CD14-positive monocyte (primary cell): ENCODE measurements at regions not wholly inside any gene's neighbourhood (a gene's known extent, or its start where the extent isn't known, plus 50 kb on each side); places are given as distances from the start of the nearest gene placed in this dataset.

Source experiments
- DNase-seq, 3 donors: peaks; one replicate each; pipeline ENCODE4 v3.0.0-alpha.2; 2011 to 2022
- H2AFZ ChIP-seq: 2 replicates; pipeline ENCODE4 v1.6.0; 2012; ENCODE audit warnings: mild to moderate bottlenecking, low read depth, low read length, inconsistent platforms; ENCODE audit not compliant: insufficient read depth, poor library complexity, severe bottlenecking
- H3K27ac ChIP-seq, 2 donors: 1 replicate in 1 of 2; 2 replicates in 1 of 2; pipeline ENCODE4 v1.5.1; 2012 to 2013; ENCODE audit warnings: low read length in 2 of 2, control low read depth in 1 of 2, inconsistent platforms in 1 of 2, low read depth in 1 of 2, mild to moderate bottlenecking in 1 of 2
- H3K27me3 ChIP-seq, 2 donors: one replicate each; pipeline versions ENCODE4 v1.6.0 to v1.6.1; 2011 to 2013; ENCODE audit warnings: low read length in 2 of 2; ENCODE audit not compliant: control insufficient read depth in 2 of 2, insufficient read depth in 2 of 2
- H3K36me3 ChIP-seq, 2 donors: replicated peaks in 1 of 2; 1 replicate in 1 of 2; 2 replicates in 1 of 2; pipeline versions ENCODE4 v1.5.1 to v1.6.1; 2012 to 2013; ENCODE audit warnings: low read length in 2 of 2, control low read depth in 1 of 2, inconsistent platforms in 1 of 2, mild to moderate bottlenecking in 1 of 2; ENCODE audit not compliant: insufficient read depth in 2 of 2, control insufficient read depth in 1 of 2
- H3K4me1 ChIP-seq, 2 donors: 1 replicate in 1 of 2; 2 replicates in 1 of 2; pipeline versions ENCODE4 v1.5.1 to v1.6.1; 2012 to 2013; ENCODE audit warnings: low read length in 2 of 2, control low read depth in 1 of 2, inconsistent platforms in 1 of 2, mild to moderate bottlenecking in 1 of 2, moderate library complexity in 1 of 2; ENCODE audit not compliant: insufficient read depth in 2 of 2, control insufficient read depth in 1 of 2
- H3K4me2 ChIP-seq: replicated peaks from 2 replicates; pipeline ENCODE3; 2012; ENCODE audit warnings: low read length, moderate library complexity, mild to moderate bottlenecking; ENCODE audit not compliant: poor library complexity, severe bottlenecking; ENCODE audit errors: extremely low read depth
- H3K4me3 ChIP-seq, 3 experiments: fragments of 200-600 bp in 1 of 3; sonication (generic) in 1 of 3; replicated peaks in 1 of 3; 1 replicate in 2 of 3; 2 replicates in 1 of 3; pipeline ENCODE4 v1.5.1; 2011 to 2013; ENCODE audit warnings: low read length in 3 of 3, mild to moderate bottlenecking in 3 of 3, control low read depth in 2 of 3, low read depth in 2 of 3, inconsistent platforms in 1 of 3, moderate library complexity in 1 of 3
- H3K79me2 ChIP-seq: 2 replicates; pipeline ENCODE4 v1.6.0; 2012; ENCODE audit warnings: mild to moderate bottlenecking, control low read depth, inconsistent platforms, low read length, moderate library complexity; ENCODE audit not compliant: insufficient read depth
- H3K9ac ChIP-seq: 2 replicates; pipeline ENCODE4 v1.6.0; 2017; ENCODE audit warnings: low read length, mild to moderate bottlenecking; ENCODE audit not compliant: insufficient read depth, poor library complexity, severe bottlenecking
- H3K9me3 ChIP-seq, 2 donors: replicated peaks in 1 of 2; 1 replicate in 1 of 2; 2 replicates in 1 of 2; pipeline versions ENCODE4 v1.5.1 to v1.6.1; 2012 to 2013; ENCODE audit warnings: low read length in 2 of 2, control low read depth in 1 of 2; ENCODE audit not compliant: control insufficient read depth in 1 of 2, insufficient read depth in 1 of 2
- H4K20me1 ChIP-seq: 2 replicates; pipeline ENCODE4 v1.6.0; 2012; ENCODE audit warnings: mild to moderate bottlenecking, low read length, control low read depth, moderate library complexity; ENCODE audit not compliant: insufficient read depth
- H3K27ac Mint-ChIP-seq, 7 donors: one replicate each; pipeline ENCODE4 v1.8.0; 2020; ENCODE audit warnings: mild to moderate bottlenecking in 7 of 7, mixed read lengths in 7 of 7, moderate library complexity in 6 of 7, inconsistent platforms in 2 of 7
- H3K27me3 Mint-ChIP-seq, 3 donors: one replicate each; pipeline ENCODE4 v1.8.0; 2021 to 2022; ENCODE audit warnings: low read depth in 3 of 3, mild to moderate bottlenecking in 3 of 3, mixed read lengths in 3 of 3, moderate library complexity in 3 of 3, inconsistent platforms in 1 of 3
- H3K36me3 Mint-ChIP-seq, 2 donors: one replicate each; pipeline ENCODE4 v1.8.0; 2020; ENCODE audit warnings: mixed read lengths in 2 of 2, inconsistent platforms in 1 of 2, mild to moderate bottlenecking in 1 of 2
- H3K4me1 Mint-ChIP-seq: one replicate; pipeline ENCODE4 v1.8.0; 2020; ENCODE audit warnings: mild to moderate bottlenecking, mixed read lengths
- H3K4me3 Mint-ChIP-seq, 2 donors: one replicate each; pipeline ENCODE4 v1.8.0; 2020; ENCODE audit warnings: mild to moderate bottlenecking in 2 of 2, mixed read lengths in 2 of 2, moderate library complexity in 1 of 2
- H3K9me3 Mint-ChIP-seq, 7 donors: one replicate each; pipeline ENCODE4 v1.8.0; 2020 to 2022; ENCODE audit warnings: mixed read lengths in 7 of 7, mild to moderate bottlenecking in 6 of 7, moderate library complexity in 6 of 7, inconsistent platforms in 2 of 7
- WGBS: methylation state at CpG from one replicate; pipeline ENCODE4 v1.1.5; 2013; ENCODE audit warnings: missing lambda C conversion rate; ENCODE audit not compliant: insufficient coverage; 5-methylcytosine and 5-hydroxymethylcytosine counted together
- intact Hi-C, 2 donors: fragments of 100-400 bp; cut with micrococcal nuclease; formaldehyde crosslinking; loops; one replicate each; pipeline versions ENCODE4 v1.15.0 to v1.15.1; 2023
- TF ChIP-seq, protein P1 (sequence below): fragments of 200-600 bp; IDR thresholded peaks from one replicate; pipeline ENCODE4 v1.8.0; 2022; ENCODE audit warnings: antibody characterized with exemption, mild to moderate bottlenecking

- WGBS: 100% methylated on average over 1 of the region's 8 CpGs
- H2AFZ ChIP-seq: no peak overlapping the region
- peak overlapping the region; percentile 65 to 93 (median 77) for H3K4me3 ChIP-seq
- H3K9me3 ChIP-seq: no peaks in the 10 kb centered on the region
- H3K36me3 ChIP-seq: no peaks in the 10 kb centered on the region
- peaks cover 24% of the 10 kb centered on the region for H4K20me1 ChIP-seq
- Mint-ChIP-seq H3K36me3 (peaks cover 15 to 21% of the 10 kb centered on the region in 2 donors), H3K27me3 (no peaks in the 10 kb centered on the region), H3K4me1 (peaks cover 74% of the 10 kb centered on the region), H3K27ac (peak overlapping the region in 3 of 7 donors; percentile 37 to 59 (median 48)), H3K9me3 (peaks cover 0 to 4% (median 0%) of the 10 kb centered on the region in 7 donors), H3K4me3 (peak overlapping the region; percentile 87 to 96)
- TF ChIP-seq, protein P1, sequence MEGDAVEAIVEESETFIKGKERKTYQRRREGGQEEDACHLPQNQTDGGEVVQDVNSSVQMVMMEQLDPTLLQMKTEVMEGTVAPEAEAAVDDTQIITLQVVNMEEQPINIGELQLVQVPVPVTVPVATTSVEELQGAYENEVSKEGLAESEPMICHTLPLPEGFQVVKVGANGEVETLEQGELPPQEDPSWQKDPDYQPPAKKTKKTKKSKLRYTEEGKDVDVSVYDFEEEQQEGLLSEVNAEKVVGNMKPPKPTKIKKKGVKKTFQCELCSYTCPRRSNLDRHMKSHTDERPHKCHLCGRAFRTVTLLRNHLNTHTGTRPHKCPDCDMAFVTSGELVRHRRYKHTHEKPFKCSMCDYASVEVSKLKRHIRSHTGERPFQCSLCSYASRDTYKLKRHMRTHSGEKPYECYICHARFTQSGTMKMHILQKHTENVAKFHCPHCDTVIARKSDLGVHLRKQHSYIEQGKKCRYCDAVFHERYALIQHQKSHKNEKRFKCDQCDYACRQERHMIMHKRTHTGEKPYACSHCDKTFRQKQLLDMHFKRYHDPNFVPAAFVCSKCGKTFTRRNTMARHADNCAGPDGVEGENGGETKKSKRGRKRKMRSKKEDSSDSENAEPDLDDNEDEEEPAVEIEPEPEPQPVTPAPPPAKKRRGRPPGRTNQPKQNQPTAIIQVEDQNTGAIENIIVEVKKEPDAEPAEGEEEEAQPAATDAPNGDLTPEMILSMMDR: no peak
- intact Hi-C loops: no loop called here
- no peaks in the 10 kb centered on the region for H3K27me3 ChIP-seq
- DNase-seq: no peak
- peaks cover 93% of the 10 kb centered on the region for H3K79me2 ChIP-seq
- H3K9ac ChIP-seq: peak overlapping the region; percentile 64
- H3K4me2 ChIP-seq: peak overlapping the region; percentile 74
- peaks cover 61 to 77% of the 10 kb centered on the region in 2 donors for H3K4me1 ChIP-seq
- H3K27ac ChIP-seq: peak overlapping the region in 1 of 2 donors; percentile 93
Observed at GRCh38 chr6:144661116-144661806, 376.1 kb downstream of the UTRN start.

GRCh38 chr6:144662812-144663365 is 377.8 kb downstream of the UTRN start:
- H3K4me3 Mint-ChIP-seq: peak overlapping the region; percentile 68 to 89
- peaks cover 83% of the 10 kb centered on the region for H3K79me2 ChIP-seq
- H3K27me3 Mint-ChIP-seq: no peaks in the 10 kb centered on the region
- H3K4me1 ChIP-seq: peaks cover 76 to 93% of the 10 kb centered on the region in 2 donors
- peak overlapping the region; percentile 74 for H3K4me2 ChIP-seq
- WGBS: 0% methylated on average over 1 of the region's 1 CpG
- H3K27ac ChIP-seq: peak overlapping the region in 1 of 2 donors; percentile 60
- peaks cover 31% of the 10 kb centered on the region for H4K20me1 ChIP-seq
- H3K4me1 Mint-ChIP-seq: peaks cover 87% of the 10 kb centered on the region
- H3K27ac Mint-ChIP-seq: peak overlapping the region in 6 of 7 donors; percentile 38 to 83 (median 72)
- H3K9me3 ChIP-seq: no peaks in the 10 kb centered on the region
- peak overlapping the region; percentile 65 to 93 (median 77) for H3K4me3 ChIP-seq
- TF ChIP-seq, protein P1: no peak
- no peak overlapping the region for H2AFZ ChIP-seq
- H3K36me3 Mint-ChIP-seq: peaks cover 15 to 21% of the 10 kb centered on the region in 2 donors
- DNase-seq: peak; percentile 57 to 72 (median 67)
- no peaks in the 10 kb centered on the region for H3K36me3 ChIP-seq
- H3K27me3 ChIP-seq: no peaks in the 10 kb centered on the region
- peaks cover 0 to 4% (median 1%) of the 10 kb centered on the region in 7 donors for H3K9me3 Mint-ChIP-seq
- no peak overlapping the region for H3K9ac ChIP-seq
- intact Hi-C loops: no loop called here
